GM19395 (cell line): ENCODE measurements at regions not wholly inside any gene's neighbourhood (a gene's known extent, or its start where the extent isn't known, plus 50 kb on each side); places are given as distances from the start of the nearest gene placed in this dataset.
"Not testable (repeated sequence)": the region's sequence is repeated elsewhere in the genome, so short reads cannot be mapped to it uniquely, and the experiment has no call there.

Experiments
- ATAC-seq: cut with Tn5 transposase; IDR thresholded peaks from one replicate; pipeline ENCODE4 v1.9.1; 2021; ENCODE audit warnings: mild to moderate bottlenecking, moderate library complexity; ENCODE audit not compliant: unreplicated experiment

DNA sequence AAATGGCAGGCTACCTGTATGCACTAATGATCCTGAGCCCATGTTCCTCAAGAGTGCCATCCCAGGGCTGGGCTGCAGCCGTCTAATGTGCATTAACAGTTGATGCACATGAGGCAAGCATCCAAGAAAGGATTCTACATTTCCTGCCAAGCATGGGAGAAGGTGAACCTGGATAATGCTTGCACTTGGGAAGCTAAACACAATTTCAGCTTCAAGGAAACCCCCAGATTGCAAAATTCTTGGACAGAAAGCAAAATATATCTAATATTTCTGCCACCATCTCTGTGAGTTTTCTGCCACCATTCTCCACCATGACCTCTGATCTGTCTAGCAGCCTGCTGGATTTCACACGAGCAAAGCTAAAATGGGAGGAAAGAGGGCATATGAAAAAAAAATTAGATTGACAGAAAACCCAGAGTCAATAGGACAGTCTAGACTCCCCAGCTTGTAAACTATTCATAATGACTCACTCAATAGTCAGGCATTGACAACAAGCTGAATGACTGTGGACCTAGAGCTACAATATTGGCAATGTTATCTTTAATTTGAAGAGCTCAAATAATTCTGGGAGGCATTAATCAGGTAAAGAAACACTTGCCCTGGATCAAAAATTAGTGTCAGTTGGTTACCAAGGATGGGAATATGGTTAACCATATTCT, 91.9 kb upstream of the BCL2L14 start:
- no peak for ATAC-seq

DNA sequence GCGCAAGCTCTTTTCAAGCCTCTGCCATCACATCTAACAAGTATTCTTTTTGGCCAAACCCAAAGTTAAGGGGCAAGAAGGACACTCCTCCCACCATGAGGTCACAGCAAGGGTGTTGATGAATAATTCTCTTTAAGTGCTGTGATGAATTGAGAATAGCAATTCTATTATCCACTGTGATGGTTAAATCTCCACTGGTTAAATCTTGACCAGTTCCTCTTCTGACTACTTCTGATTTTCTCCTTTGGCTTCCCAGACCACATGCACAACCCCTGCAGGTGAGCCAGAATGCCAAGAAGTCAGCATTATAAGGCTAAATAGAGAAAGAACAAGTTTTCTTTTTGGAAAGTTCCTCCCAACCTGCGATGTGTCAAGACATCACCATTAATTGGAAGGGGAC, 90.6 kb upstream of the BCL2L14 start:
- ATAC-seq = no peak

DNA sequence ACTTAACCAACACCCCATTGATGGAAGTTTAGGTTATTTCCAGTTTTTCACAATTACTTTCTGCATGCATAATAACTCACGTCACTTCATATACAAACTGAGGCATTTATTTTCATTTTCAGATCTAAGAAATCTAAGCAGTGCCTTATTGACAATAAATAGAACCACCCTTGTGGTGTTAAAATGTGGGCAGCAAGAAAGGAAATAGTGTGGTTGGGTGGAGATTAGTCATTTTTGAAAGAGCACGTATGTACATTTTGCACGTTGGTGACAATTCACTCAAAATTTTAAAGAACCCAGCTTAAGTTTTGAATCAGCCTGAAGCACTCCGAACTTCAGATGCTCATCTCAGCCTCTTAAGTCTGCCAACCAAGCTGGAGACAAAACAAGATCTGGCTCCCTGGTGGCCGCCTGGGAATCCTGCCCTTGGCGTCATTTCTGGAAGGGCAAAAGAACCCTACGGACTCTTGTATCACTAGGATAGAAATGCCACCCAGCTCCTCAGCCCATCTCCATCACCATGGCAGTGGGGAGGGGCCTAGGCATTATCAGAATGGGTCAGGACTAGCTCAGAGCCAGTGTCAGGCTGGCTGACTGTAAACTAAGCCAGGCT, 89.5 kb upstream of the BCL2L14 start:
- peak; percentile 88 for ATAC-seq

- no peak for ATAC-seq
These were observed 86.3 kb upstream of the BCL2L14 start for GRCh38 chr12:11984417-11984816.

GRCh38 chr12:11986165-11986564, 84.6 kb upstream of the BCL2L14 start:
- ATAC-seq = no peak

DNA sequence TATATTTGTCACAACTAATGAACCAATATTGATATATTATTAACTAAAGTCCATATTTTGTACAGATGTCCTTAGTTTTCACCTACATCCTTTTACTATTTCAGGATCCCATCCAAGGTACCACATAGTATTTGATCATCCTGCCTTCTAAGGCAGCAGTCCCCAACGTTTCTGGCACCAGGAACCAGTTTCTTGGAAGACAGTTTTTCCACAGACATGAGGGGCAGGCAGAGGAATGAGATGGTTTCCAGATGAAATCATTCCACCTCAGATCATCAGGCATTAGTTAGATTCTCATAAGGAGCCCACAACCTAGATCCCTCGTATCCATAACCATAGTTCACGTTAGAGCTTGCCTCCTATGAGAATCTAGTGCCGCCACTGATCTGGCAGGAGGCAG, 82.8 kb upstream of the BCL2L14 start:
- no peak for ATAC-seq

DNA sequence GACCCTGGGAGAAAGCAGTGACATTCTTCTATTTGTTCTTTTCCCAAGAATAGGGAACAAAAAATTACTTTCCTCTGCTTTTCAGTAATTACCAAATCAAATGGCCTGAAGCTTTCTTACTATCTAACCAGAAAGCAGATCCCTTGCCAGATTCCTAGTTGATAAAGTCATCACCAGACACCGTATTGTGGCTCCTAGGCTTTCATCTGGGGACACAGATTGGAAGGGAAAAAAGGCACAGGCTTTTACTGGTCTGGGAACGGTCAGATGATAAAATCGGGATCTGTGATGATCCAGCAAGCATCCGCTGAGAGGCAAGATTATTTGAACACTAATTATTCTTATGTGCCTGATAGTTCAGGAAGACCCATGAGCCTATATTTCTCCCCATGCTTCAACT, 79.1 kb upstream of the BCL2L14 start:
- ATAC-seq = no peak

GRCh38 chr12:11992515-11992914, 78.2 kb upstream of the BCL2L14 start:
- ATAC-seq = no peak

GRCh38 chr12:11998307-11998943, 72.3 kb upstream of the BCL2L14 start:
- not testable (repeated sequence) for ATAC-seq

- no peak for ATAC-seq
These were observed 71.8 kb upstream of the BCL2L14 start for GRCh38 chr12:11998944-11999315.

GRCh38 chr12:12003609-12004008, 67.1 kb upstream of the BCL2L14 start:
- no peak for ATAC-seq

DNA sequence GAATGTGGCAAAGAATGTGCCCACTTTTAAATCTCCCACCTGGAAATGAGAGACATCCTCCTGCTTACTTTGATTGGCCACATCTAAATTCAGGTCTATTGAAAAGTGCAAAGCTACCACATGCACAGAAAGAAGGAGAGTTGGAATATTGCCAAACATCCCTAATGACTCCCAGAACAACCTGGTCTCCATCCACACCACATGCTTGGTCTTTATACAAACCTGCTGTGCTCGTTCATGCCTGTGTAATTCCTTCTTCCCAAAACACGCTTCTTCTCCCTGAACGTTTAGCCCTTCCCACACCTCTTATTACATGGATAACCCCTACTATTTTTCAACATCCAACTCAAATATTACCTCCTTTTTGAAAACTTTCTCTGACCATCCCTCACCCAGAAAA, 66.2 kb upstream of the BCL2L14 start:
- no peak for ATAC-seq

GRCh38 chr12:12007001-12007712, 63.6 kb upstream of the BCL2L14 start:
- ATAC-seq = no peak

- no peak for ATAC-seq
These were observed 63.0 kb upstream of the BCL2L14 start for GRCh38 chr12:12007713-12008231.

GRCh38 chr12:12008232-12008850, 62.4 kb upstream of the BCL2L14 start:
- no peak for ATAC-seq

GRCh38 chr12:12008931-12009611, 61.7 kb upstream of the BCL2L14 start:
- peak; percentile 56 for ATAC-seq

DNA sequence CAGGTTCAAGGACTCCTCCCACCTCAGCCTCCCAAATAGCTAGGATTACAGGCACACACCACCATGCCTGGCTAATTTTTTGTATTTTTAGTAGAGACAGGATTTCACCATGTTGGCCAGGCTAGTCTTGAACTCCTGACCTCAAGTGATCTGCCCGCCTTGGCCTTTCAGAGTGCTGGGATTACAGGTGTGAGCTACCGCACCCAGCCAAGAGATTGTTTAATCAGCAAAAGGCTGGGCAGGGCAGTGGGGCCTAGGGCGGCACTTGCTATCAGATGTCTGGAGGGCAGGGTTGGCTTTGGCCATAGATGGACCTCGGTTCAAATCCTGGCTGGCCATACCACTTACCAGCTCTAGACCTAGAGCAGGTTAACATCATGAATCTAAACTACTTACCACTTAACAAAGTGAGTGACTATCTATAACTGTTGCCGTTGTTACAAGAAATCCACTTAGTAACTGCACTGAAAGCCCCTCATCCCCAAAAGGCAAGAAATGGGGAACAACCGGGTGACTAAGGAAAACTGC, 60.9 kb upstream of the BCL2L14 start:
- ATAC-seq = not testable (repeated sequence)

GRCh38 chr12:12010277-12011039, 60.3 kb upstream of the BCL2L14 start:
- peak; percentile 47 for ATAC-seq

- ATAC-seq = no peak
These were observed 58.9 kb upstream of the BCL2L14 start for GRCh38 chr12:12011880-12012260.
